A673 (cell line): ENCODE measurements at regions not wholly inside any gene's neighbourhood (a gene's known extent, or its start where the extent isn't known, plus 50 kb on each side); places are given as distances from the start of the nearest gene placed in this dataset.
A peak's percentile ranks its signal among the peaks of the same experiment; 100 is the strongest.

Experiments
- CTCF ChIP-seq: fragments of 300-800, 200-600 bp; sonication (generic); conservative IDR thresholded peaks from 2 replicates; pipeline ENCODE4 v1.5.1; 2017; ENCODE audit warnings: low read depth, mild to moderate bottlenecking, antibody characterized with exemption, low read length, moderate library complexity, mixed read lengths
- EZH2 ChIP-seq: fragments of 200-600 bp; sonication (generic); IDR thresholded peaks from 2 replicates; pipeline ENCODE4 v1.6.1; 2017; ENCODE audit warnings: borderline replicate concordance, low read depth, mild to moderate bottlenecking, mixed read lengths, antibody characterized with exemption, low read length; ENCODE audit not compliant: poor library complexity, severe bottlenecking

- TF ChIP-seq CTCF (peak; percentile 31; the same call in 1 of the 2 replicates), EZH2 (no peak)
These were observed 384.1 kb downstream of the DMRT2 start for GRCh38 chr9:1434052-1434767.
